A549 (cell line): ENCODE measurements at regions not wholly inside any gene's neighbourhood (a gene's known extent, or its start where the extent isn't known, plus 50 kb on each side); places are given as distances from the start of the nearest gene placed in this dataset.

Experiments
- CBX2 ChIP-seq: fragments of 200-600 bp; sonication (generic); IDR thresholded peaks from 2 replicates; pipeline ENCODE4 v1.6.1; 2016; ENCODE audit warnings: low read depth, mild to moderate bottlenecking, borderline replicate concordance
- CHD2 ChIP-seq: fragments of 150-350 bp; IDR thresholded peaks from 2 replicates; pipeline ENCODE4 v1.6.1; 2014; ENCODE audit warnings: low read length; ENCODE audit not compliant: partially characterized antibody
- MAZ ChIP-seq: fragments of 150-350 bp; IDR thresholded peaks from 2 replicates; pipeline ENCODE4 v1.6.1; 2014; ENCODE audit warnings: antibody characterized with exemption, low read depth, low read length, borderline replicate concordance
- TF ChIP-seq, protein P1 (sequence below): fragments of >200 bp; sonication (Bioruptor Twin); formaldehyde crosslinking; IDR thresholded peaks from 3 replicates; pipeline ENCODE4 v1.5.1; 2016

DNA sequence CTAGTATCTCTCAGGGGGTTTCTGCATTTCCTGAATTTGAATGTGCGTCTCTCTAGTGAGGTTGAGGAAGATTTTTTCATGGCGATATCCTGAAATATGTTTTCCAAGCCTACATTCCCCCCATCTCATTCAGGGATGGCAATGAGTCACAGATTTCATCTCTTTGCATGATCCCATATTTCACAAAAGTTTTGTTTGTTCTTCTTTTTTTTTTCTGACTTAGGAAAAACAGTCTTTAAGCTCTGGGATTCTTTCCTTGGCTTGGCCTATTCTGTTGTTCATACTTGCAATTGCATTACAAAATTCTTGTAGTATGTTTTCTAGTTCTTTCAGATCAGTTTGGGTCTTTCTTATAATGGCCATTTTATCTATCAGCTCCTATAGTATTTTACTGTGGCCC lies 136.5 kb downstream of the DSEL start:
- TF ChIP-seq, protein P1, sequence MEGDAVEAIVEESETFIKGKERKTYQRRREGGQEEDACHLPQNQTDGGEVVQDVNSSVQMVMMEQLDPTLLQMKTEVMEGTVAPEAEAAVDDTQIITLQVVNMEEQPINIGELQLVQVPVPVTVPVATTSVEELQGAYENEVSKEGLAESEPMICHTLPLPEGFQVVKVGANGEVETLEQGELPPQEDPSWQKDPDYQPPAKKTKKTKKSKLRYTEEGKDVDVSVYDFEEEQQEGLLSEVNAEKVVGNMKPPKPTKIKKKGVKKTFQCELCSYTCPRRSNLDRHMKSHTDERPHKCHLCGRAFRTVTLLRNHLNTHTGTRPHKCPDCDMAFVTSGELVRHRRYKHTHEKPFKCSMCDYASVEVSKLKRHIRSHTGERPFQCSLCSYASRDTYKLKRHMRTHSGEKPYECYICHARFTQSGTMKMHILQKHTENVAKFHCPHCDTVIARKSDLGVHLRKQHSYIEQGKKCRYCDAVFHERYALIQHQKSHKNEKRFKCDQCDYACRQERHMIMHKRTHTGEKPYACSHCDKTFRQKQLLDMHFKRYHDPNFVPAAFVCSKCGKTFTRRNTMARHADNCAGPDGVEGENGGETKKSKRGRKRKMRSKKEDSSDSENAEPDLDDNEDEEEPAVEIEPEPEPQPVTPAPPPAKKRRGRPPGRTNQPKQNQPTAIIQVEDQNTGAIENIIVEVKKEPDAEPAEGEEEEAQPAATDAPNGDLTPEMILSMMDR, result no peak
- TF ChIP-seq MAZ (no peak), CHD2 (no peak), CBX2 (no peak)
